ENCODE measurements at regions not wholly inside any gene's neighbourhood (a gene's known extent, or its start where the extent isn't known, plus 50 kb on each side); places are given as distances from the start of the nearest gene placed in this dataset.

- no peak for DNase-seq (ENCODE audit: insufficient read length, low spot score)
- no peak for FAIRE-seq
- no peak for TF ChIP-seq POLR2A (IDR thresholded peaks at IDR 0.05; ENCODE audit: low read depth, low read length)
These were observed 258.2 kb downstream of the ENC1 start for GRCh38 chr5:74382123-74382855.

GRCh38 chr5:74380193-74380592, 260.3 kb downstream of the ENC1 start:
- no peak for TF ChIP-seq POLR2A (IDR thresholded peaks at IDR 0.05; ENCODE audit: low read depth, low read length)
- DNase-seq (ENCODE audit: insufficient read length, low spot score) (no peak), FAIRE-seq (no peak)

- no peak for FAIRE-seq
- no peak for TF ChIP-seq POLR2A (IDR thresholded peaks at IDR 0.05; ENCODE audit: low read depth, low read length)
These were observed 262.1 kb downstream of the ENC1 start for GRCh38 chr5:74378464-74378863.

GRCh38 chr5:74376187-74376586, 264.3 kb downstream of the ENC1 start:
- no peak for DNase-seq (ENCODE audit: insufficient read length, low spot score)
- TF ChIP-seq POLR2A (IDR thresholded peaks at IDR 0.05; ENCODE audit: low read depth, low read length) = no peak
- no peak for FAIRE-seq

More at GRCh38 chr5:74378464-74378863, 262.1 kb downstream of the ENC1 start:
- DNase-seq (ENCODE audit: insufficient read length, low spot score) = no peak

- no peak for FAIRE-seq
- no peak for DNase-seq (ENCODE audit: insufficient read length, low spot score)
- TF ChIP-seq POLR2A (IDR thresholded peaks at IDR 0.05; ENCODE audit: low read depth, low read length) = no peak
These were observed 265.3 kb downstream of the ENC1 start for GRCh38 chr5:74375271-74375670.

- TF ChIP-seq POLR2A (IDR thresholded peaks at IDR 0.05; ENCODE audit: low read depth, low read length) = no peak
- DNase-seq (ENCODE audit: insufficient read length, low spot score) (no peak), FAIRE-seq (no peak)
These were observed 265.9 kb downstream of the ENC1 start for GRCh38 chr5:74374656-74375055.

GRCh38 chr5:74373076-74373475, 267.5 kb downstream of the ENC1 start:
- DNase-seq (ENCODE audit: insufficient read length, low spot score) (no peak), FAIRE-seq (no peak)

GRCh38 chr5:74372502-74373064, 267.9 kb downstream of the ENC1 start:
- TF ChIP-seq POLR2A (IDR thresholded peaks at IDR 0.05; ENCODE audit: low read depth, low read length) = no peak
- FAIRE-seq (no peak), DNase-seq (ENCODE audit: insufficient read length, low spot score) (no peak)

More at GRCh38 chr5:74373076-74373475, 267.5 kb downstream of the ENC1 start:
- TF ChIP-seq POLR2A (IDR thresholded peaks at IDR 0.05; ENCODE audit: low read depth, low read length) = no peak

GRCh38 chr5:74372051-74372450, 268.5 kb downstream of the ENC1 start:
- no peak for TF ChIP-seq POLR2A (IDR thresholded peaks at IDR 0.05; ENCODE audit: low read depth, low read length)
- no peak for FAIRE-seq
- no peak for DNase-seq (ENCODE audit: insufficient read length, low spot score)

- FAIRE-seq (no peak), DNase-seq (ENCODE audit: insufficient read length, low spot score) (no peak)
These were observed 268.9 kb downstream of the ENC1 start for GRCh38 chr5:74371621-74372020.

GRCh38 chr5:74370168-74370567, 270.4 kb downstream of the ENC1 start:
- DNase-seq (ENCODE audit: insufficient read length, low spot score) = no peak
- no peak for TF ChIP-seq POLR2A (IDR thresholded peaks at IDR 0.05; ENCODE audit: low read depth, low read length)
- no peak for FAIRE-seq

More at GRCh38 chr5:74371621-74372020, 268.9 kb downstream of the ENC1 start:
- no peak for TF ChIP-seq POLR2A (IDR thresholded peaks at IDR 0.05; ENCODE audit: low read depth, low read length)

GRCh38 chr5:74369173-74369572, 271.4 kb downstream of the ENC1 start:
- no peak for TF ChIP-seq POLR2A (IDR thresholded peaks at IDR 0.05; ENCODE audit: low read depth, low read length)
- DNase-seq (ENCODE audit: insufficient read length, low spot score) (no peak), FAIRE-seq (no peak)

GRCh38 chr5:74367934-74368333, 272.6 kb downstream of the ENC1 start:
- FAIRE-seq (no peak), DNase-seq (ENCODE audit: insufficient read length, low spot score) (no peak)
- no peak for TF ChIP-seq POLR2A (IDR thresholded peaks at IDR 0.05; ENCODE audit: low read depth, low read length)

GRCh38 chr5:74367241-74367733, 273.2 kb downstream of the ENC1 start:
- no peak for TF ChIP-seq POLR2A (IDR thresholded peaks at IDR 0.05; ENCODE audit: low read depth, low read length)
- DNase-seq (ENCODE audit: insufficient read length, low spot score) (no peak), FAIRE-seq (no peak)

- no peak for FAIRE-seq
- no peak for DNase-seq (ENCODE audit: insufficient read length, low spot score)
- TF ChIP-seq POLR2A (IDR thresholded peaks at IDR 0.05; ENCODE audit: low read depth, low read length) = no peak
These were observed 274.8 kb downstream of the ENC1 start for GRCh38 chr5:74365723-74366122.
